ENCODE measurements at regions not wholly inside any gene's neighbourhood (a gene's known extent, or its start where the extent isn't known, plus 50 kb on each side); places are given as distances from the start of the nearest gene placed in this dataset.

GRCh38 chr7:131869986-131870385 is 313.6 kb upstream of the PODXL start:
- Histone ChIP-seq H3K9ac (ENCODE audit: low read depth, low read length) (no peak overlapping the region), H2BK20ac (ENCODE audit: low read depth, low read length) (no peak overlapping the region), H2BK15ac (ENCODE audit: low read depth, low read length) (no peak overlapping the region), H3K9me1 (ENCODE audit: insufficient read depth, low read length) (no peaks in the 10 kb centered on the region), H3K4ac (ENCODE audit: low read depth, low read length) (no peak overlapping the region), H3K4me1 (ENCODE audit: control insufficient read depth, insufficient read depth, low read length) (no peaks in the 10 kb centered on the region), H2AFZ (replicated peaks; ENCODE audit: low read length, poor library complexity) (no peak overlapping the region), H3K4me2 (ENCODE audit: low read depth, low read length) (no peak overlapping the region), H3K56ac (ENCODE audit: extremely low read depth, insufficient read depth, low read length) (no peak overlapping the region), H2AK9ac (replicated peaks; ENCODE audit: low read depth, low read length, poor library complexity) (no peak overlapping the region), H3K36me3 (ENCODE audit: control insufficient read depth, insufficient read depth, low read length) (no peaks in the 10 kb centered on the region), H3K79me1 (ENCODE audit: low read depth in 1 of 2, low read length in 2 of 2) (no peaks in the 10 kb centered on the region), H3K27me3 (ENCODE audit: control insufficient read depth, insufficient read depth, low read length) (no peaks in the 10 kb centered on the region), H2BK5ac (ENCODE audit: low read depth, low read length, poor library complexity, severe bottlenecking) (no peak overlapping the region), H4K20me1 (ENCODE audit: insufficient read depth, low read length) (no peaks in the 10 kb centered on the region), H3K14ac (replicated peaks; ENCODE audit: low read depth, low read length) (no peak overlapping the region), H4K8ac (ENCODE audit: low read depth in 2 of 2, low read length in 2 of 2) (no peak overlapping the region), H3K18ac (ENCODE audit: low read depth, low read length) (no peak overlapping the region), H4K5ac (ENCODE audit: low read depth, low read length) (no peak overlapping the region), H2AK5ac (ENCODE audit: low read depth, low read length) (no peak overlapping the region), H3K4me3 (ENCODE audit: insufficient read depth, low read depth, low read length) (no peak overlapping the region), H3K9me3 (ENCODE audit: control insufficient read depth, insufficient read depth, low read length) (no peaks in the 10 kb centered on the region), H2BK120ac (ENCODE audit: low read depth, low read length) (no peak overlapping the region), H3K27ac (ENCODE audit: insufficient read depth, low read length) (no peak overlapping the region), H4K91ac (ENCODE audit: insufficient read depth, low read depth, low read length) (no peak overlapping the region), H3K23ac (ENCODE audit: low read depth, low read length) (no peak overlapping the region)
- ChIA-PET POLR2A (ENCODE audit: unreplicated experiment) (no interaction called here), CTCF (no interaction called here)
- dilution Hi-C loops (cut with HindIII; ENCODE audit: low sequenced_read_pairs, unreplicated experiment): no loop called here
- BruUV-seq (replicated peaks): no TSS peak
- DNase-seq (no peak), ATAC-seq (ENCODE audit: low read depth) (no peak)
- TF ChIP-seq CEBPB (IDR thresholded peaks at IDR 0.05; ENCODE audit: low read depth, low read length) (no peak), MXI1 (IDR thresholded peaks at IDR 0.05; ENCODE audit: borderline replicate concordance, low read depth, low read length) (no peak), ELK1 (IDR thresholded peaks at IDR 0.05; ENCODE audit: borderline replicate concordance, low read depth, low read length) (no peak), RAD21 (IDR thresholded peaks at IDR 0.05; ENCODE audit: low read length) (no peak), RFX5 (IDR thresholded peaks at IDR 0.05; ENCODE audit: low read depth, low read length) (no peak), MAZ (IDR thresholded peaks at IDR 0.05; ENCODE audit: borderline replicate concordance, low read depth, low read length) (no peak), RCOR1 (IDR thresholded peaks at IDR 0.05; ENCODE audit: insufficient replicate concordance, low read length) (no peak), SMC3 (IDR thresholded peaks at IDR 0.05; ENCODE audit: low read depth, low read length) (no peak), POLR2A (IDR thresholded peaks at IDR 0.05; ENCODE audit: low read depth, low read length) (no peak), BHLHE40 (IDR thresholded peaks at IDR 0.05; ENCODE audit: low read depth, low read length) (no peak), NFE2L2 (IDR thresholded peaks at IDR 0.05; ENCODE audit: low read depth, low read length) (no peak), CHD1 (IDR thresholded peaks at IDR 0.05; ENCODE audit: low read depth, low read length) (no peak)
- intact Hi-C loops (cut with micrococcal nuclease): no loop called here
- in situ Hi-C loops (cut with MboI; ENCODE audit: low sequenced_read_pairs): no loop called here
- no CpG with 5 or more reads among the region's 1 CpG for WGBS, 2 experiments (ENCODE audit: extremely low coverage in 2 of 2, insufficient read length in 1 of 2)

All from IMR-90 (cell line).